Neural crest cell (in vitro differentiated cells): ENCODE measurements at regions not wholly inside any gene's neighbourhood (a gene's known extent, or its start where the extent isn't known, plus 50 kb on each side); places are given as distances from the start of the nearest gene placed in this dataset.
"Not testable (repeated sequence)": the region's sequence is repeated elsewhere in the genome, so short reads cannot be mapped to it uniquely, and the experiment has no call there.

Experiments used
- DNase-seq: peaks from one replicate; pipeline ENCODE4 v3.0.0; 2021; ENCODE audit warnings: low read depth, mixed read lengths, low spot score
- H3K27ac Mint-ChIP-seq: one replicate; pipeline ENCODE4 v1.8.0; 2021; ENCODE audit warnings: mild to moderate bottlenecking, mixed read lengths; ENCODE audit not compliant: unreplicated experiment
- H3K27me3 Mint-ChIP-seq: 2 replicates; pipeline ENCODE4 v1.8.0; 2021; ENCODE audit warnings: low read depth, mild to moderate bottlenecking, mixed read lengths
- H3K36me3 Mint-ChIP-seq: 2 replicates; pipeline ENCODE4 v1.8.0; 2021; ENCODE audit warnings: low read depth, mild to moderate bottlenecking, mixed read lengths
- H3K4me1 Mint-ChIP-seq: 2 replicates; pipeline ENCODE4 v1.8.0; 2021; ENCODE audit warnings: mixed read lengths
- H3K4me3 Mint-ChIP-seq: one replicate; pipeline ENCODE4 v1.8.0; 2021; ENCODE audit warnings: mild to moderate bottlenecking, mixed read lengths
- H3K9me3 Mint-ChIP-seq: 2 replicates; pipeline ENCODE4 v1.8.0; 2021; ENCODE audit warnings: mixed read lengths
- CTCF ChIP-seq: fragments of 200-600 bp; sonication (generic); conservative IDR thresholded peaks from 2 replicates; pipeline ENCODE4 v1.5.0; 2021; ENCODE audit warnings: antibody characterized with exemption, mild to moderate bottlenecking

- TF ChIP-seq CTCF = no peak
- DNase-seq = no peak
- Mint-ChIP-seq H3K9me3 (peaks cover 2% of the 10 kb centered on the region), H3K27ac (peak overlapping the region; percentile 45), H3K4me3 (no peak overlapping the region), H3K27me3 (no peaks in the 10 kb centered on the region), H3K36me3 (no peaks in the 10 kb centered on the region), H3K4me1 (peaks cover 28% of the 10 kb centered on the region)
These were observed 186.5 kb downstream of the ERCC6L2 start for GRCh38 chr9:96062031-96062430.

GRCh38 chr9:96061293-96061987 is 185.9 kb downstream of the ERCC6L2 start:
- H3K27ac Mint-ChIP-seq = peak overlapping the region; percentile 15
- H3K4me1 Mint-ChIP-seq = peaks cover 31% of the 10 kb centered on the region
- peak; percentile 24 for DNase-seq
- H3K4me3 Mint-ChIP-seq = no peak overlapping the region
- H3K9me3 Mint-ChIP-seq = peaks cover 2% of the 10 kb centered on the region
- no peaks in the 10 kb centered on the region for H3K36me3 Mint-ChIP-seq
- peak; percentile 58 for TF ChIP-seq CTCF
- no peaks in the 10 kb centered on the region for H3K27me3 Mint-ChIP-seq

- H3K4me3 Mint-ChIP-seq = no peak overlapping the region
- peaks cover 2% of the 10 kb centered on the region for H3K36me3 Mint-ChIP-seq
- peaks cover 26% of the 10 kb centered on the region for H3K4me1 Mint-ChIP-seq
- H3K27ac Mint-ChIP-seq = no peak overlapping the region
- TF ChIP-seq CTCF = no peak
- no peak for DNase-seq
- peaks cover 6% of the 10 kb centered on the region for H3K9me3 Mint-ChIP-seq
- H3K27me3 Mint-ChIP-seq = no peaks in the 10 kb centered on the region
These were observed 182.7 kb downstream of the ERCC6L2 start for GRCh38 chr9:96058218-96058617.

- no peak overlapping the region for H3K4me3 Mint-ChIP-seq
- no peak overlapping the region for H3K27ac Mint-ChIP-seq
- peaks cover 22% of the 10 kb centered on the region for H3K4me1 Mint-ChIP-seq
- no peaks in the 10 kb centered on the region for H3K27me3 Mint-ChIP-seq
- peaks cover 2% of the 10 kb centered on the region for H3K36me3 Mint-ChIP-seq
- TF ChIP-seq CTCF = no peak
- no peak for DNase-seq
- H3K9me3 Mint-ChIP-seq = peaks cover 6% of the 10 kb centered on the region
These were observed 181.7 kb downstream of the ERCC6L2 start for GRCh38 chr9:96057155-96057554.

- H3K9me3 Mint-ChIP-seq = peaks cover 6% of the 10 kb centered on the region
- no peak overlapping the region for H3K4me3 Mint-ChIP-seq
- peaks cover 22% of the 10 kb centered on the region for H3K4me1 Mint-ChIP-seq
- no peaks in the 10 kb centered on the region for H3K27me3 Mint-ChIP-seq
- H3K36me3 Mint-ChIP-seq = peaks cover 2% of the 10 kb centered on the region
- H3K27ac Mint-ChIP-seq = peak overlapping the region; percentile 76
- TF ChIP-seq CTCF = no peak
- DNase-seq = no peak
These were observed 180.7 kb downstream of the ERCC6L2 start for GRCh38 chr9:96056226-96056625.

GRCh38 chr9:96054248-96054647 is 178.8 kb downstream of the ERCC6L2 start:
- peaks cover 30% of the 10 kb centered on the region for H3K4me1 Mint-ChIP-seq
- H3K4me3 Mint-ChIP-seq, H3K36me3 Mint-ChIP-seq, H3K27ac Mint-ChIP-seq, H3K27me3 Mint-ChIP-seq, DNase-seq, H3K9me3 Mint-ChIP-seq: not testable (repeated sequence)
